Activated CD4-positive, alpha-beta T cell treated with anti-CD3 and anti-CD28 coated beads, Interleukin-2, amount 50 U/mL, for 4 hours (primary cell): ENCODE measurements at regions not wholly inside any gene's neighbourhood (a gene's known extent, or its start where the extent isn't known, plus 50 kb on each side); places are given as distances from the start of the nearest gene placed in this dataset.

Experiments used
- DNase-seq, 2 experiments: peaks; one replicate each; pipeline ENCODE4 v3.0.0-alpha.2; 2020

DNA sequence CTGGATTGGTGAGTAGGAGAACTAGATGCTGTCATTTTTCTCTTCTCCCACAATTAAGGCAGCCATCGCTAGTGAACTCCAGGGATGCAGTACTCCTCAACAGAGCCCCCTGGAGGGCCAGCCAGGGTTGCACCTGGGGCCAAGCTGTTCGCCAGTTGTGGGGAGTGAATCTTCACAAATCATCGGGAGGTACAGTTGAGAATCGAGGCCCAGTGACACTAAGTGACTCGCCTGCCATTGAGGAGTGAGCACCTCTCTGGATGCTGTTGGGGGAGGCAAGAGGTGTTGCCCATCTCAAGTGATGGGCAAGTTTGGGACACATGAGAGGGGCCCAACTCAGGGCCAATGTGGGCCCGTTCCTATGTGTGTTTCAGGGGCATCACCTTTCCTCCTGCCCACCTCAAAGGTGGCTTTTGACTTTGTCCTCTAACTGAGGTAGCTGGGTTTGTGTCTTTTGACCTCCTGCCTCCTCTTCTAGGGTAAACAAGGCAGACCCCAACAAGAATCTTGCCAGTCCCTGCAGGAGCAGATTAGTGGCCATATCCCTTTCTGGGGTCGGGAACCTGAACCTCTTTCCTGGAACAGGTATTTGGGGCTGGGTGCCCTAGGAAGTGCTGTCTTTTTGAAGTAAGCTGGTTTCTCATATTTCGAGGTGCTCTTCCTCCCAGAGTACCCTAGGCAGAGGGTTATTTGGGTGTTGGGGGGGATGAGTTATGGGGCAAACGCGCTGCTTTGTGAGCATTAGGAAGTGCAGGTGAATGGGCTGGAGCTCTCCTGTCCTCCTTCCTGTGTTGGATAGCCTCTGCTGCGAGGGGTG is 181.2 kb downstream of the MACROH2A1 start:
- no peak for DNase-seq

DNA sequence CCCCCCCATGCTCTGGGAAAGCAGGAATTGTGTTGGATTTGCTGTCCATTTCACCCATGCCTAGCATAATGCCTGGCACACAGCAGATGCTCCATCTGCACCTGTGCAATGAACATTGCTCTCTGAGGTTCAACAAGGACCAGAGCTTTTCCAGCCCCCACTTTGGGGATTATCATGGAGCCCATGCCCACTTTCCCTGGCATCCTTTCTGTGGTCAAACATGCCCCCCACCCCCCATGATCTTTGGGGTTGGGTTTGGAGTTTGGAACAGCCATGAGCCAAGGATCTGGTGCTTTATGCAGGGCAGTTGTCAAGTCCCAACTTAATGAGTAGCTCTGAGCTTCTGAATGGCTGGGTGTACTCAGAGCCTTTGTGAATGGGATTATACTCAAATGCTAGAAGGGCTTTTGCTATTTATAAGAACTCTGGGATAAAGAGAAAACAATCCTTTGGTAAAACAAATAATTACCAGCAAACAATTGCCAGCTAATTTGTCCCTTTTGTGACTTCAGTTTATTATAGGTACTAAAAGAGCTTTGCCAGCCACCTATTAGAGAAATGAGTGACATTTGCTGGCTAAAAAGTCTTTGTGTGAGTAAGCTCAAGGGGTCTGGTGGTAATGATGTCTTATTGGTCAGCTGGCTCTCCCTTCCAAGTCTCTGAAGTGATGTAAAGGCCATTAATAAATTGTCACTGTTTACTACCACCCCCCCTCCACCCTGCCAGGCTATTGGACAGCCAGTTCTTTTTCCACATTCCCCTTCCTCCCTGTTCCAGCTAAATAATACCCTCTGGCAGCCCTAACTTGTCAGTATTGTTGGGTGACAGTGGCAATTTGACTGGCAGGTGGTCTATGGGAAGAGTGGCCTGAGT is 182.3 kb downstream of the MACROH2A1 start:
- DNase-seq: no peak

DNA sequence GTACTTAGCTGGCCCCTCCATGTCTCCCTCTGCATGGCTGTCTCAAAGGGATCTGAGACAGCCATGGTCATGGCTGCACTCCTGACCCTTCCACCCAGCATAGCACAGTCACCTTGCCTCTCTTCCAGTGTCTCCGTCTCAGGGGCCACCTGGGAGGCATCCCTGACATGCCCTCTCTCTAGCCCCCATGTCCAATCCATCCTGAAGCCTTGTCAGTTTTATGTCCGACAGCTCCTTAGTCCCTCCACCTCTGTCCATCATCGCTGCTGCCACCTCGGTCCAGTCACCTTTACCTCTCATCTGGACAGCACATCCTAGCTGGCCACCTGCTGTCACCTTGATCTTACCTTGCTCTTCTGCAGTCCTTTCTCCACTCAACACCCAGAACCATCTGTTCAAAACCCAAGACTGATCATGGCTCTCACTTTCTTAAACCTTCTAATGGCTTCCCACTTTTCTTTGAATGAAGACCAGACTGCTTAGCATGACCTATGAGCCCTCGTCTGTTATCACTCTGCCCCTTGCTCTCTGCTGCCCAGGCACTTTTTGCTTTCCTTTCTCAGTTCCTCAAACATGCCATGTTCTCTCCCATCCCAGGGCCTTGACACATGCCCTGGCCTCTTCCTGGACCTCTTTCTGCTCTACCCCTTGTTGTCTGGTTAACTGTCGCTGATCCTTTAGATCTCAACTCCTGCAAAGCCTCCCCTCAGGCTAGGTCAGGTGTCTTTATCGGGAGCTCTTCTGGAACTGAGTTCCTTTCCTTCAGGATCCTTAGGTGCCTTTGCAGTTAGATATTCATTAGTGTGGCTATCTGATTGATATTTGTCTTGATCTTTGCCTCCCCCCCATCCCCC is 181.8 kb upstream of the PITX1 start:
- DNase-seq: no peak

GRCh38 chr5:135214897-135215616 is 181.0 kb upstream of the PITX1 start:
- no peak for DNase-seq

- DNase-seq: no peak
Observed at GRCh38 chr5:135213466-135214239, 179.6 kb upstream of the PITX1 start.

DNA sequence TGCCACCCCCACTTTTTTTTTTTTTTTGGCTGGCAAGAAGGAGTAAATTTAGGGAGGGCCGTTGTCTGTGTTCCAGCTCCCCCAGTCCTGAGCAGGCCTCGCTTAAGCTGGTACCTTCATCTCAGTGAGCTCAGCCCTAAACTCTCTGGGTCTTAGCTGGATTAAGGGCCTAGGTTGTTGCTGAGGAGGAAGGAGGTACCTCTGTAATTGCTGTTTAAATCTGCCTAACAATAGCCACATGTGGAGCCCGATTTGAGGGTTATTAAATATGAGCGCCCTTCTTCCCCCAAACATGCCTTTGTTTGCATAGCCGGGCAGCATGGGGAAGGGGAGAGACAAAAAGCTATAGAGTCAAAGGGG is 179.0 kb upstream of the PITX1 start:
- no peak for DNase-seq

GRCh38 chr5:135212361-135213026 is 178.5 kb upstream of the PITX1 start:
- DNase-seq: no peak

GRCh38 chr5:135211791-135212190 is 177.8 kb upstream of the PITX1 start:
- DNase-seq: no peak

- no peak for DNase-seq
Observed at GRCh38 chr5:135211083-135211790, 177.2 kb upstream of the PITX1 start.

- DNase-seq: no peak
Observed at GRCh38 chr5:135210286-135211055, 176.4 kb upstream of the PITX1 start.

DNA sequence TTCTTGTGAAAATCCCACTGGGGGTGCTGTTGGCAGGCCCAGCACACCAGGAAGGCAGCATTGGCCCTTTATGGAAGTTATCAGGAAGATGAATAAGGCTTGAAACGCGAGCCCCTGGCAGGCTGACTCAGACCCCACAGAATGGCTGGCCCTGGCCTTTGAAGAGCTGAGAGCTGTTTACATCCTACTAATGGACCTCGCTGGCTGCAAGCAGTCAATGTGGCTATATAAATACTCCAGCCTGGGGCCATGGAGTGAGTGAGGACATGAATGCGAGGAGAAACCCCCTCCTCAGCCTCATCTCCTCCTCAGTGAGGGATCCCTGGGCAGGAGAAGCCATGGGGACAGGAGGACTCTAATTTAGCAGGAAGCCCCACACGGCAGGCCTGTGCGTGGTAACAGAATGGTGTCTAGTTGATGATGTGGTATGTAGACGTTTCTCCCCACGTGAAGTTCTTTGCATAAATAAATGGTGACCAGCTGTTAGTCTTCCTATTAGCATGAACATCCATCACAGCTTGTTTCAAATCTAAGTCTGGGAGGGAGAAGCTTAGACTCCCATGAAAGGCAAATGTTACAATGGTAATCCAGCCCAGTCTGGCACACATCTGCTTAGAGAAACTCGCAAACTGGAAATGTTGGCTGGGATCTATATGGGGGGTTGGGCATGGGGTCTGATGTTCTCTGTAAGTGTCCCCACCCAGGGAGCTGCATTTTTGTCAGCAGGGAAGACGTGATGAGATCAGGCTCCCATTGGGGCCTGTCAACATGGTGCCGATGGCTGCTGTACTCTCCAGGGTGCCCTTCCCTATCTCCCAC is 175.1 kb upstream of the PITX1 start:
- DNase-seq: no peak

GRCh38 chr5:135208555-135208902 is 174.5 kb upstream of the PITX1 start:
- DNase-seq: no peak

- no peak for DNase-seq
Observed at GRCh38 chr5:135207866-135208265, 173.8 kb upstream of the PITX1 start.

DNA sequence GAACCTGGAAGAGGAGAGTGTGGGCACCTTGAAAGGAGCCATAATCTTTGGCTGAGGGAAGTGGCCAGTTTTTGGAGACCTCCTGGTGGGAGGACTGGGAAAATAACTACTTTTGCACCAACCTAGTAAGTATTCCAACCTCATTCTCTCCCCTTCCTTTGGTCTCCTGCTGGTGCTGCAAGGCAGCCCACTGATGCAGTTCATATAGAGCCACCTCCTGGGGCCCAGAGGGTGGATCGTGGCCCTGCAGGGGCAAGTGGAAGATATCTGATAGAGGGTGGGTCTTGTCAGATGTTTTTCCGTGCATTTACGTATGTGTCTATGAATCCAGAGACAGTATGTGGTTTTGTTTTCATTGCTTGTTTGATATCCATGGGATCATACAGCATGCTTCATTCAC is 172.8 kb upstream of the PITX1 start:
- DNase-seq: no peak

DNA sequence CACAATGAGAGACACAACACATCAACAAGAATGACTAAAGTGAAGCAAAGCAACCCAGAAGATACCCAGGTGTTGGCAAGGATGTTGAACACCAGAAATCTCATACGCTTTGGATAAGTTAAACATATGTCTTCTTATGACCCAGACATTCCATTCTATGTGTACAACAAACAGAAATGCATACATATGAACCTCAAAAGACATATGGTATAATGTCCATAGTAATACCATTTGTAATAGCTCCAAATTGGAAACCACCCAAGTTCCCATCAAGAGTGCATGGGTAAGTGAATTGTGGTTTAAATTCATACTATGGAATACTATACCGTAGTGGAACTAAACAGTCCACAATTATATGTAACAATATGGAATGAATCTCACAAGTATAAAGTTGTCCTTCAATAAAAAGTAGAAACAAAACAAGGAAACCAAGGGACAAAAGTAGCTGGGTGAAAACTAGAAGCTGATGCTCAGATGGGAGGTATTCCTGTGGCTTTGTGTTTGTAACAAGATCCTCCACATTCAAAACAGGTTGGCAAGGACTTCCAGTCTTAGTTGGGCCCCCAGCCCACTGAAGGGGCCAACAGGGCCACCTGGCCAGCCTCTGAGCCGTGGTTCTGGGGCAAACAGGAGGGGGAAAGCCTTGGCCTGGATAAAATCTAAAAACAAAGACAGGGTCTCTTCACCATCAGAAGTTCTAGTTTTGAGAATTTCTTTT is 171.8 kb upstream of the PITX1 start:
- DNase-seq: no peak

DNA sequence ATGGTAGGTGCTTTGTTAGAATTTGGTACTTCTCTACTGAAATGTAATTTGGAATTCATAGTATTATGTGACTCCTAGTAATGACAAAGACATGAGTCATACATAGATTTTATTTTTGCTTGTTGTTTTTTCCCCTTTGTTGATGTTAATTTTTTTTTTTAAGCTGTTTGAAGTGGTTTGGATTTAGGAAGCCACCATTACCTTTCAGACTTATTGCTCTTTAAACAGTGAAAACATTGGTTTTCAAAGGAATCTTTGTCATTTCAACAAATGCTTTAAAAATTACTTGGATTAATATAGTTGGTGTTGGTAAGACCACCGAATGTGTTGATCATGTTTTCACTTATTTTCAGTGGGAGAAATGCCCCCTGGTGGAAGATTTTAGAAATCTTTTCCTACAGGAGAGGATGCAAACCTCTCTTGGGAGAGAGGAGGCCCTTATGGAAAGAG is 170.1 kb upstream of the PITX1 start:
- DNase-seq: no peak

- DNase-seq: no peak
Observed at GRCh38 chr5:135203593-135204036, 169.6 kb upstream of the PITX1 start.

DNA sequence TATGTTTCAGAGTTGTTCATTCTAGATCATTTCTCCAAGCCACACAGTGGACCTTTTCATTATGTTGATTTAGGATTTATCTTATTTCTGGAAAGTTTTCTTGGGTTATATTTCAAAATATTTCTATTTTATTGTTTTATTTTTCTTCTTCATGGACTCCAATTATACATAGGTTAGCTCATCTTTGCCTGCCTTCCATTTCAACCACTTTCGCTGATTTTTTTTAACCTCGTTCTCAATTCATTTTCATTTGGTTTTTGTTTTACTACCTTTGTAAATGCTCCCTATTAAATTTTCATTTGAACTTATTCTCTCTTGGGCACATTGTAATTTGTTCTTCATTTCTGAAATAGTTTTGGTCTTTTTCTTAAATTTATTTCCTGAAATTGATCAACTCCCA is 169.0 kb upstream of the PITX1 start:
- no peak for DNase-seq
